Renal cortical epithelial cell (primary cell): ENCODE measurements at regions not wholly inside any gene's neighbourhood (a gene's known extent, or its start where the extent isn't known, plus 50 kb on each side); places are given as distances from the start of the nearest gene placed in this dataset.

Source experiments
- DNase-seq: peaks from one replicate; pipeline ENCODE4 v3.0.0-alpha.2; 2011; ENCODE audit warnings: low read depth

DNA sequence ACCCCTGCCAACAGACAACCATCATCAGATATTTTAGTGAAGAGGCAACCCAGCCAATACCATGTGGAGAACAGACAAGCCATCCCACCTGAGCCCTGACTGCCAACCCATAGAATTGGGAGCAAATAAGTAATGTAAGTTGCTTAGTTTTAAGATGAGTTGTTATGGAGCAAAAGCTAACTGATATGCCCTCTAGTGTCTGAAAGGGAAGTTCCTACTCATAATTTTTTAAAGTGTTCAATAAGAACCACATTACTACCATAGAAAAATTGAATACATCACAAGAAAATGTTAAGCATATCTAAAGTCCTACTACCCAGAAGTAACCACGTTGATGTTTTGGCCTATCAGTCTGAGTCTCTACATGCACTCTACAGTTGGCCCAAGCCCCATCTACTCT is 50.8 kb upstream of the SLC36A4 start:
- no peak for DNase-seq

DNA sequence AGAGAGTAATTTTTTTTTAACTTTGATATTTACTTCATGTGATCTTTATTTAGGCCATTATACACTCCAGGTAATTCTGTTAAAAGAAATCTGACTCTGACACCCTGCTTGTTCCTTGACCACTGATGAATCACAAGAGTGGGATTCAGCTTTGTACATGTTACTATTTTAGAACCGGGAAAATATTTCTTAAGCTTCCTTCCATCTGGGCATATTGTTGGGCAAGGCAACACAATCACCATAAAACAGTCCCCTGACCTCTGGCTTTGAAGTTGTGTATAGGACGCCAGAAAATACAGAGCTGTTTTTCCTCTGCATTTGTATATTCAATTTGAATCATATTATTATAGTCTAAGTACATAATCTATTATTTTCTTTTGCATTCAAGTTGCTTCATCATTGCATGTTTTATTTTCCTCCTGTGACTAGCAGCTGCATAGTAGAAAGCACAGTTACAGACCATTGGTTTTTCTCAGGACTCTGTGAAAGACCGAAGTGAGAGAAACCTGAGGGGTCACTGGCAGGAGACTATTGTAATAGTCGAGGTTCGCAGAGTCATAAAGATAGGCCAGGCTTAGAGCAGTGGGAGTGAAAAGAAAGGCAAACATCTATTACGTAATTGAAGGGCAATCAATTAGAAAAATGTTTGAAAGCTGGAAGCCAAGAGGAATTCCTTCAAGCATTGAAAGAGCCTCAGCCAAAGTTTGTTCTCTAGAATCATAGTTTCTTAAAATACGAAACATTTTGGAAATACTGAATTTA is 51.8 kb upstream of the SLC36A4 start:
- peak; percentile 84 for DNase-seq

DNA sequence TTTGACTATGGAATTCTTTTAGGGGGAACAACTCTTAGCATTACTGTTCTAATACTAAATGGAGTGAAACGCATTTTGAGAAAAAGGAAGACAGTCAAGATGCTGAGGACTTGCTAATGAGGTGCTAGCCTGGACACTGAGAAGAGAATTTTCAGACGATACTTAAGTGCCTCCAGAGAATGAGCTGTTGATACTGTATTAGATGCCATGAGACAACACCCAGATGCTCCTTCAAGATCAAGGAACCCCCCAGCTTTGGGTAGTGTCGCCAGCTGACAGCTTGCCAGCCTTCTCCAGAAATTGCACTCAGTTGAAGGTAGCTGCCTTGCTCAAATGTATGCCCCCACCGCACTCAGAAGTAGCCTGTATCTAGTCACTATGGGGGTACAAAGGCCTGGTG is 52.5 kb upstream of the SLC36A4 start:
- DNase-seq = no peak

DNA sequence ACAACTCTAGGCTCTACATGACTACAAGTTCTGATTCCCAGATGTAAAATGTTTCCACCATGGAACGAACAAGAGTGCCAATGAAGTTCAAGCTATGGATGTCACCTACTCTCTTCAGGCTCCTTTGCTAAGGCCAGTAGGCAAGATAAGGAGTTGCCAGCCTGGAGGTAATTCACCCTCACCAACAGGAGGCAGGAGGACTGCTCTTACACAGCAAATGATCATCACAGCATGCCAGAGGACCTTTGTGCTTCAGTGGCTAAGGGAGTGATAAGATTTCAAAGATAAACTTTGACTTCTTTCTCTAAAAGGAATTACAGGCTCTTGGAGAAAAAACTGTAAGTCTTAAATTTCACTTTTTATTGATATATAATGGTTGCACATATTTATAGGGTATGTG is 54.1 kb upstream of the SLC36A4 start:
- DNase-seq = no peak

DNA sequence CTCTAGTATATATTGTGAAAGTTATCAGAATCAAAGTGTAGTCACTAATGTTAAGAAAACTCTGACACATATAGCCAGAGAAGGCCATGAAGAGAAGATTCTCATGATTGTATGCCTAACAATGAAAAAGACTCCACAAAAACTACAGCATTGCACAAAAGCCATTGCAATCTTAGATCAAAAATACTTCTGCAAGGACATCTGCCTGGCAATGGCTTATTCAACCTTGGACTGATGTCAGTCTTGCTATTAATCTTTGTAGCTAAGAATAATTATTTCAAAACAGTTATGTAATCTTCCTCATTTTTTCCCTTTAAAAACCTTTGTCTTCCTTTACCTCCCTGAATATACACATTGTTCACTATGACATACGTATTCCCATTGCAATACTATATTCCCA is 55.3 kb upstream of the SLC36A4 start:
- no peak for DNase-seq

DNA sequence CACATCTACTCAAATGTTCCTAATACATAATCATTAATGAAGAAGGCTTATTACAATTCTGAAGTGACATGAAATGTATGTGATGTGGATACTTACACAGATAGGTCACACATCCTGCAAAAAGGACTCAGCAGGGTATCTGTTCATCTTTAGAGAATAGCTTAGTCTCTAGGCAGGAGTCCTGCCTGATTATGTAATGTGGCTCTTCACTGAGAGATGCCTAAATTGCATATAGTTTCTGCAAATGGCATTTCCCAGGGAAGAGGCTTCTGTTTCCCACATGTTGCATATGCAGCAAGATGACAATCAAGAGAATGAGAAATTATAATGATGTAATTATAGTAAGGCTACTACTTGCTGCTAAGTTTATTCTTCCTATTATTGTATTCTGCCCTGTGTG is 58.8 kb upstream of the SLC36A4 start:
- no peak for DNase-seq

DNA sequence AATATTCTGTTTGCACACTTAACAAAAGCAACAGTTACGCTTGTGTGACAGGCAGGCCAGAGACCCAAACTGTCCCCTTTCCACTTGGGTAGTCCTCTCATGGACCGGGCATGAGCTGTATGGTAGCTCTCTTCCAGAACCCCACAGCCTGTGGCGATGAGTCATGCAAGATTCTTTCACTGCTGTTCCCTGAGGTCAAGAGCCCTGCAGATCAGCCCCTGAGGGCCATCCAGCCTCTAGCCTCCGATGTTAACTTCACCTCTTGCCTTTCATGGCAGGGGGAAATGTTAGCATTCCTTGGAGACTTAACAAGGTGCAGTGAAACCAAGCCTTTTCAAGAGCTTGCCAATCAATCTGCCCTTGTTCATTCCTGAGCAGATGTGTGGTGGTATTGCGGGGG is 63.2 kb upstream of the DEUP1 start:
- peak; percentile 67 for DNase-seq

DNA sequence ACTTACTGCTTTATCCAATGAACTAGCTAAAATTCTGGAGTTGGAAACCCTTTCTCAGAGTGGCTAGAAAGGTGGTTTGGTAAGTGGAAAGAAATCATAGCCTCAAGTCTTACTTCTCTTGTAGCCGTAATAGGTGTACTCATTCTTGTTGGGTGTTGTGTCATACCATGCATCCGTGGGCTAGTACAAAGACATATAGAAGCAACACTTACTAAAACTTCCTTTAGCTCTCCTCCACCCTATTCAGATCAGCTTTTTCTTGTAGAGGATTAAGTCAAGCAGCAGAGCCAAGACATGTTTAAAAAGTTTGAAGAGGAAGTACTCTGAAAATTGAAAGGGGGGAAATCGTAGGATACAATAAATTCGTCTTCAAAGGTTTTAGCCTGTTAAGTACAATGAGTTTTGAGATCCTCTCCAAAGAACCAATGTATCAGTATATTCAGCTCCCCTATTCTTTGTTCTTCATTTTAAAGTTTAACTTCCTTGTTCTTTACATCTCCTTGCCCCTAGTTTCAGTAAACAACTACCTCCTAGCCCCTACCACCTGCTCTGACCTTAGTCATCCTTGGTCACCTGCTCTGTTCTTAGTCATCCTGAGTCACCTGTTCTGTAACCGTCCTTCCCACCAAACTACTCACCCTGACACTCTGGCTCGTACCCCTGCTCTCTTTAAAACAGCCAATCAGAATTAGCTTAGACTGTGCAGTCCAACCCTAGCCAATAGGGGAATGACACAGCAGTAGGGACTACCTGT is 62.1 kb upstream of the DEUP1 start:
- DNase-seq = no peak

DNA sequence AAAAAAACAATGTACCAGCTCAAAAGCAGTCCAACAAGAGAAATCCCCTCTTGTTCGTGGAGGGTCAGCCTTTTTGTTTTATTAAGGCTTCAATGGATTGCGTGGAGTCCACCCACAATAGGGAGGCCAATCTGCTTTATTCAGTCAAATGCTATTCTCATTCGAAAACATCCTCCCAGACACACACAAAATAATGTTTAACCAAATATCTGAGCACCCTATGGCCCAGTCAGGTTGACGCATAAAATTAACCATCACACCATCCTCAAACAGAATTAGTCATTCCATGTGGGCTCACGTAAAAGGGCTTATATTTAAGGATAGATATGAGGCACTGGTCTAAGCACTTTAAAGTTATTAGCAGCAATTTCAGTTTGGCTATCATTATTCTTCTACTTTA is 58.9 kb upstream of the DEUP1 start:
- peak; percentile 64 for DNase-seq

DNA sequence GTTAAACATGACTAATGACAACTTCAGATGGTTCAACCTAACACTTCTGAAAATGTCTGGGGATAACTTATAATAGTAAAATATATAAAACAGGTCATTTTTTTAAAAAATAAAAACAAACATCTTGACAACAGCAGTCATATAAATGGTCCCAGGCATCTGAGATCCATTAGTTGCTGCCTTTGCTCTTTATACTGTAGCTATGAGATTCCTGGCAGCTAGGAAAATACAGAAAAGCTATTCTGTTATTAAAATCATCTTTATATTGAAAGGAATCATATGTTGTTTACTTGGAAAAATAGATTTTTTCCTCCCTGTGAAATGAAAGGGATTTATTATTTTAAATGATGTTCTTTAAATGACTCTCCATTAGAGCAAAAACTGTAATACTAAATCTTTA is 55.7 kb upstream of the DEUP1 start:
- DNase-seq = no peak

DNA sequence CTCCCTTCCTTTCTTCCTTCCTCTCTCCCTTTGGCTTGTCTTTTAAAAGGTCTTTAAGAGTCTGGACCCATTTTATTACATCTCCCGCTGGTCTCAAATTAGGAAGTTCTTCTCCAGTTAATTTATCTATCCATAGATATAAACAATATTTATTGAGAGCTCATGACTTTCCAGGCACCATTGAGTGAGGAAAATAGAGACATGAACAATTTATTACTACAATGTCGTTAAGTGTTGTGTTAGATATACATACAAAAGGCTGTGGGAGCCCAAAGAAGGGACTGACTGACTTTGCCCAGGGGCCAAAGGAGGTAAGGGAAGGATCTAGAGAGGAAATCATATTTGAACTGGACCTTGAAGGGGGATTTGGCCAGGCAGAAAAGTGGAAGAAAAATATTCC is 51.6 kb upstream of the DEUP1 start:
- DNase-seq = no peak

DNA sequence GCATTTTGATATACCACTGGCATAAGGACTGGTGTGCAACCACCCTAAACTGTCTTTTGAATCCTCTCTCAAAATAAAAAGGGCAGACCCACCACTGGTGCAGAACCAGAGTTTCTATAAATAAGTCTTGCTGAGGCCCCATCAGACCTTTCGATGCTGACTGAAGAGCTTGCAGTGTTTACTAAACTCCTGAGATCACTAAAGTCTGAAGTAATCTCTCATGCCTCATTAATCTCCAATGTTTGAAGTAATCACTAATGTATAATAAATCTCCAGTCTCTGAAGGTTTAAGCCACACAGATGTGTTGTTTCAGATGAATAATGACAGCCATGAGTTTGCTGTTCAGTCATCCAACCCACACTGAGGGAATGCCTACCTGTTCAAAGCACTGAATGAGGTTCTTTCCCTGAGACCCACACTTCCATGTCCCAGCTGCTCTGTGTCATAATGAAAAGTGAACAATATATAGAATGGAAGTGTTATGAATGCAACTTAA is 50.6 kb upstream of the DEUP1 start:
- peak; percentile 98 for DNase-seq
